Mesendoderm (in vitro differentiated cells): ENCODE measurements at regions not wholly inside any gene's neighbourhood (a gene's known extent, or its start where the extent isn't known, plus 50 kb on each side); places are given as distances from the start of the nearest gene placed in this dataset.
A peak's percentile ranks its signal among the peaks of the same experiment; 100 is the strongest.

Experiments used
- DNase-seq: peaks from one replicate; pipeline ENCODE4 v3.0.0; 2013
- H2AK5ac ChIP-seq: 2 replicates; pipeline ENCODE4 v1.6.1; 2013; ENCODE audit warnings: low read length, inconsistent platforms
- H2BK120ac ChIP-seq: 2 replicates; pipeline ENCODE4 v1.6.1; 2013; ENCODE audit warnings: low read depth, mild to moderate bottlenecking, low read length, moderate library complexity, mixed read lengths
- H2BK15ac ChIP-seq: replicated peaks from 2 replicates; pipeline ENCODE4 v1.6.1; 2013; ENCODE audit warnings: low read depth, mild to moderate bottlenecking, moderate library complexity
- H2BK5ac ChIP-seq: 2 replicates; pipeline ENCODE4 v1.6.1; 2013; ENCODE audit warnings: low read length, inconsistent platforms
- H3K18ac ChIP-seq: 2 replicates; pipeline ENCODE4 v1.6.1; 2013; ENCODE audit warnings: mild to moderate bottlenecking, low read length, mixed read lengths
- H3K23ac ChIP-seq: one replicate; pipeline ENCODE4 v1.6.1; 2013; ENCODE audit warnings: low read length
- H3K27ac ChIP-seq: 2 replicates; pipeline ENCODE4 v1.5.1; 2013; ENCODE audit warnings: low read depth, mild to moderate bottlenecking, inconsistent platforms, low read length, moderate library complexity
- H3K27me3 ChIP-seq: 2 replicates; pipeline ENCODE4 v1.6.1; 2013; ENCODE audit warnings: low read length, control low read depth, mild to moderate bottlenecking, inconsistent platforms; ENCODE audit not compliant: insufficient read depth, poor library complexity
- H3K36me3 ChIP-seq: 2 replicates; pipeline ENCODE4 v1.6.1; 2013; ENCODE audit warnings: low read length, inconsistent platforms; ENCODE audit not compliant: control insufficient read depth, insufficient read depth
- H3K4ac ChIP-seq: one replicate; pipeline ENCODE4 v1.6.1; 2013; ENCODE audit warnings: low read depth, mild to moderate bottlenecking, low read length, moderate library complexity
- H3K4me1 ChIP-seq: 2 replicates; pipeline ENCODE4 v1.6.1; 2013; ENCODE audit warnings: low read depth, low read length, inconsistent platforms; ENCODE audit not compliant: control insufficient read depth
- H3K4me2 ChIP-seq: 2 replicates; pipeline ENCODE4 v1.6.1; 2013; ENCODE audit warnings: low read length
- H3K4me3 ChIP-seq: 2 replicates; pipeline ENCODE4 v1.5.1; 2013; ENCODE audit warnings: mild to moderate bottlenecking, low read length
- H3K56ac ChIP-seq: one replicate; pipeline ENCODE4 v1.6.1; 2013; ENCODE audit warnings: low read length
- H3K79me1 ChIP-seq: 2 replicates; pipeline ENCODE4 v1.6.1; 2013; ENCODE audit warnings: low read length, inconsistent platforms
- H3K79me2 ChIP-seq: 2 replicates; pipeline ENCODE4 v1.6.1; 2013; ENCODE audit warnings: mild to moderate bottlenecking, low read length; ENCODE audit not compliant: control insufficient read depth, insufficient read depth
- H3K9ac ChIP-seq: 2 replicates; pipeline ENCODE4 v1.6.1; 2013; ENCODE audit warnings: low read length, inconsistent platforms
- H4K5ac ChIP-seq: one replicate; pipeline ENCODE4 v1.6.1; 2013; ENCODE audit warnings: low read length
- H4K8ac ChIP-seq: one replicate; pipeline ENCODE4 v1.6.1; 2013; ENCODE audit warnings: low read depth, mild to moderate bottlenecking, control low read depth, low read length, moderate library complexity
- WGBS: extraction: QIAGEN DNeasy Blood & Tissue Kit; methylation state at CpG from one replicate; pipeline ENCODE4 v1.1.7; 2013; ENCODE audit warnings: low lambda C conversion rate, missing lambda C conversion rate; ENCODE audit not compliant: insufficient coverage; ENCODE audit errors: extremely low coverage; 5-methylcytosine and 5-hydroxymethylcytosine counted together

DNA sequence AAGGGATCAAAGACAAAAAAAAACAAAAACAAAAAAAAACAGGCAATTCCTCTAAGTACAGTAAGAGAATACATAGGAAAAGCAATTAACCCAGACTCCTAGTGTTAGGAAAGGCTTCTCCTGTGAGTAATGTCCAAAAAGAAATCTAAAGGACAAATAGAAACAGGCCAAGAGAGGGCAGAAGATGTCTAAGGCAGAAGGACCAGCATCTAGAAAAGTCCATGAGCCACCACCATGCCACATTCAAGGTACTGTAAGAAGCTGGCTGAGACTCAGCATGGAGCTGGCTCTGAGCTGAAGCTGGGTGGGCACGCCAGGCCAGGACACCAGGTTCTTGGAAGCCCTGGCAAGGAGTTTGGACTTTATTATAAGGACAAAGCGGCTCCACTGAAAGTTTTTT, 118.1 kb upstream of the FRY start:
- no peak overlapping the region for H3K27ac ChIP-seq
- H3K4me1 ChIP-seq: peaks cover 7% of the 10 kb centered on the region
- no peak for DNase-seq
- no peak overlapping the region for H3K18ac ChIP-seq
- H3K79me1 ChIP-seq: no peaks in the 10 kb centered on the region
- H3K36me3 ChIP-seq: no peaks in the 10 kb centered on the region
- H3K4me3 ChIP-seq: no peak overlapping the region
- H3K23ac ChIP-seq: no peak overlapping the region
- no peak overlapping the region for H2AK5ac ChIP-seq
- H3K27me3 ChIP-seq: no peaks in the 10 kb centered on the region
- H3K4me2 ChIP-seq: no peak overlapping the region
- no peak overlapping the region for H4K5ac ChIP-seq
- H3K4ac ChIP-seq: no peak overlapping the region
- H4K8ac ChIP-seq: no peak overlapping the region
- no CpG with 5 or more reads among the region's 2 CpGs for WGBS
- no peaks in the 10 kb centered on the region for H3K79me2 ChIP-seq
- no peak overlapping the region for H3K9ac ChIP-seq
- H2BK5ac ChIP-seq: no peak overlapping the region
- no peak overlapping the region for H2BK120ac ChIP-seq
- no peak overlapping the region for H2BK15ac ChIP-seq
- H3K56ac ChIP-seq: no peak overlapping the region

DNA sequence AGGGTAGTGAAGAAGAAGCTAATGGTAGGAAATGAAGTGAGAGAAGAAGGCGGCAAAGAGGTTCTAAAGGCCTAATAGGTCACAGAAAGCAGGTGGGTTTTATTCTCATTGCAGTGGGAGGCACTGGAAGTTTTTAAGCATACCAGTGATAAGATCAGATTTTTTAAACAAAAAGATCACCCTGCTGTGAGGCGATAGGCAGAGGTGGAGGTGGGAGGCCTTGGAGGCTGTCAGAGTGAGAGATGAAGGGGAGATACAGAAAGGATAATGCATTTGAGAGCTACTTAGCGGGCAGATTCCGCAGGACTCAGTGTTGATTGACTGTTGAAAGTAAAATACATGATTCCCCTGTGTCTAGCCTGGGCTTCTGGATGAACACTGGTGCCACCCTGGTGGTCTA, 116.7 kb upstream of the FRY start:
- Histone ChIP-seq H2BK15ac (no peak overlapping the region), H2BK5ac (no peak overlapping the region), H3K4me2 (no peak overlapping the region), H4K5ac (no peak overlapping the region), H3K9ac (no peak overlapping the region), H3K79me1 (no peaks in the 10 kb centered on the region), H3K36me3 (no peaks in the 10 kb centered on the region), H3K18ac (peak overlapping the region; percentile 83), H3K4me3 (no peak overlapping the region), H3K4me1 (peaks cover 6% of the 10 kb centered on the region), H3K56ac (no peak overlapping the region), H3K4ac (no peak overlapping the region), H2AK5ac (no peak overlapping the region), H3K27me3 (no peaks in the 10 kb centered on the region), H3K23ac (no peak overlapping the region), H2BK120ac (no peak overlapping the region), H4K8ac (no peak overlapping the region), H3K27ac (no peak overlapping the region), H3K79me2 (no peaks in the 10 kb centered on the region)
- peak; percentile 70 for DNase-seq
- no CpG with 5 or more reads among the region's 4 CpGs for WGBS

- Histone ChIP-seq H4K5ac (no peak overlapping the region), H3K27me3 (no peaks in the 10 kb centered on the region), H2AK5ac (no peak overlapping the region), H2BK15ac (no peak overlapping the region), H2BK120ac (no peak overlapping the region), H3K36me3 (no peaks in the 10 kb centered on the region), H3K79me1 (no peaks in the 10 kb centered on the region), H3K9ac (no peak overlapping the region), H3K23ac (no peak overlapping the region), H3K4me2 (no peak overlapping the region), H3K4me3 (no peak overlapping the region), H3K27ac (no peak overlapping the region), H3K56ac (no peak overlapping the region), H3K4ac (no peak overlapping the region), H4K8ac (no peak overlapping the region), H3K4me1 (peaks cover 6% of the 10 kb centered on the region), H3K79me2 (no peaks in the 10 kb centered on the region), H3K18ac (no peak overlapping the region), H2BK5ac (no peak overlapping the region)
- no peak for DNase-seq
- no CpG with 5 or more reads among the region's 2 CpGs for WGBS
Measured at GRCh38 chr13:31918707-31919106, 112.9 kb upstream of the FRY start.

GRCh38 chr13:31919241-31919640, 112.3 kb upstream of the FRY start:
- Histone ChIP-seq H3K27me3 (no peaks in the 10 kb centered on the region), H4K8ac (no peak overlapping the region), H3K4me2 (no peak overlapping the region), H2BK5ac (no peak overlapping the region), H3K18ac (no peak overlapping the region), H3K79me1 (no peaks in the 10 kb centered on the region), H3K4me1 (peaks cover 6% of the 10 kb centered on the region), H2BK120ac (no peak overlapping the region), H3K4ac (no peak overlapping the region), H3K27ac (no peak overlapping the region), H4K5ac (no peak overlapping the region), H3K9ac (no peak overlapping the region), H2AK5ac (no peak overlapping the region), H3K79me2 (no peaks in the 10 kb centered on the region), H3K4me3 (no peak overlapping the region), H3K56ac (no peak overlapping the region), H2BK15ac (no peak overlapping the region), H3K36me3 (no peaks in the 10 kb centered on the region), H3K23ac (no peak overlapping the region)
- no peak for DNase-seq
- WGBS: no CpG with 5 or more reads among the region's 2 CpGs

GRCh38 chr13:31919971-31920726, 111.4 kb upstream of the FRY start:
- Histone ChIP-seq H3K36me3 (no peaks in the 10 kb centered on the region), H2AK5ac (no peak overlapping the region), H3K79me1 (no peaks in the 10 kb centered on the region), H3K4me1 (peaks cover 2% of the 10 kb centered on the region), H3K56ac (no peak overlapping the region), H3K27me3 (no peaks in the 10 kb centered on the region), H3K4ac (no peak overlapping the region), H3K18ac (no peak overlapping the region), H3K9ac (no peak overlapping the region), H2BK5ac (no peak overlapping the region), H2BK120ac (no peak overlapping the region), H3K4me3 (no peak overlapping the region), H2BK15ac (no peak overlapping the region), H3K23ac (no peak overlapping the region), H4K8ac (no peak overlapping the region), H3K79me2 (no peaks in the 10 kb centered on the region), H3K4me2 (no peak overlapping the region), H4K5ac (no peak overlapping the region), H3K27ac (no peak overlapping the region)
- no peak for DNase-seq
- no CpG with 5 or more reads among the region's 4 CpGs for whole genome bisulfite sequencing

DNA sequence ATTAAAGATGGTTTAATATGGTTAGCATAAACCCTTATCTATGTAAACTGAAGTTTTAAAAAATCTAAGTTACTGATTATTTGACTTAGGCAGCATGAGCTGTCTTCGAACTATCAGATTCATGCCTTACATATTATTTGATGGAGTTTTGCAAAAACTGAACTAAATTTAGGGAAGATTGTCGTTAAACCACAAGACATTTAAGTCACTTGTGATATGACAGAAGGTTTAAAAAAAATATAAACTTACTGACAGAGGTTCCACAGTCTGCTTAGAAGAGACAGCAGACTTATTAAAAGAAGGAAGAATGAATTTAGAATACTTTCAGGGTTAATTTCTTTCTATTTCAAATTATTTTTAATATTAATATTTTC, 110.9 kb upstream of the FRY start:
- WGBS: no CpG with 5 or more reads among the region's 2 CpGs
- DNase-seq: no peak
- H3K23ac ChIP-seq: no peak overlapping the region

More for the DNA sequence above, 110.9 kb upstream of the FRY start:
- no peaks in the 10 kb centered on the region for H3K27me3 ChIP-seq
- no peak overlapping the region for H4K8ac ChIP-seq
- no peaks in the 10 kb centered on the region for H3K79me2 ChIP-seq
- H2AK5ac ChIP-seq: no peak overlapping the region
- no peak overlapping the region for H4K5ac ChIP-seq
- no peak overlapping the region for H2BK15ac ChIP-seq
- H3K4me2 ChIP-seq: no peak overlapping the region
- no peak overlapping the region for H2BK5ac ChIP-seq
- no peaks in the 10 kb centered on the region for H3K36me3 ChIP-seq
- H2BK120ac ChIP-seq: no peak overlapping the region
- H3K9ac ChIP-seq: no peak overlapping the region
- no peak overlapping the region for H3K18ac ChIP-seq
- H3K79me1 ChIP-seq: no peaks in the 10 kb centered on the region
- no peak overlapping the region for H3K4me3 ChIP-seq
- no peaks in the 10 kb centered on the region for H3K4me1 ChIP-seq
- no peak overlapping the region for H3K4ac ChIP-seq
- no peak overlapping the region for H3K56ac ChIP-seq
- no peak overlapping the region for H3K27ac ChIP-seq
